ENCODE measurements at regions not wholly inside any gene's neighbourhood (a gene's known extent, or its start where the extent isn't known, plus 50 kb on each side); places are given as distances from the start of the nearest gene placed in this dataset.
"Not testable (repeated sequence)": the region's sequence is repeated elsewhere in the genome, so short reads cannot be mapped to it uniquely, and the experiment has no call there.

DNA sequence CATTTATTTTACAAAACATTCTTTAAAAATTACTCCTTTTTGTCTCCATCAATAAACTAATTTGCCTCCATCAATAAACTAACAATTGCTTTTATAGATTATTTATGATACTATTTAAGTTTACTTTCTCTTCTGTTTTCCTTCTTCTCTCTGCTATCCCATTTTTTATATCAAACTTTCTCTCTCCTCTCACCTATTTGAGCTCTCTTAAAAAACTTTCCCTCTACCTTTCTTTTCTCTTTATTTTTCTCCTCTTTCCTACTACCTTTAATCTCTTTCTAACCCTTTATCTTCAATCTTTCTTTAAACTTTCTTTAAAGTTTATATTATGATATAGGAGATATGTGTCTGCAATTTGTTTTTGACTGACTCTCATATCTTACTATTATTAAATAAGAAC lies 566.4 kb downstream of the DACH1 start:
- no peak for DNase-seq (ENCODE audit: low spot score)

DNA sequence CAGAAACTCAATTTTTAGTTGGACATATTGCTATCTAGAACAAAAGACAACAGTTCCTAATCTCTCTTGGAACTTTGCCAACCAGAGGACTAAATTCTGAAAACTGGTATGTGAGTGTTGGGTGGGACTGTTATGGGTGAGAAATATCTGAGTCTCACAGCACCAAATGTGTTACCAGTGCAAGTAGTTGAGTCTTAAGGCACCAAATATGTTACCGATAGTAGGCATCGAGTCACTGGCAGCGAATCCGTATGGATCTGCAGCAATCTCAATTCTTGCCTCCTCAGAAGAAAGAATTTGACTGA lies 575.2 kb downstream of the DACH1 start:
- DNase-seq (ENCODE audit: low spot score): no peak

DNA sequence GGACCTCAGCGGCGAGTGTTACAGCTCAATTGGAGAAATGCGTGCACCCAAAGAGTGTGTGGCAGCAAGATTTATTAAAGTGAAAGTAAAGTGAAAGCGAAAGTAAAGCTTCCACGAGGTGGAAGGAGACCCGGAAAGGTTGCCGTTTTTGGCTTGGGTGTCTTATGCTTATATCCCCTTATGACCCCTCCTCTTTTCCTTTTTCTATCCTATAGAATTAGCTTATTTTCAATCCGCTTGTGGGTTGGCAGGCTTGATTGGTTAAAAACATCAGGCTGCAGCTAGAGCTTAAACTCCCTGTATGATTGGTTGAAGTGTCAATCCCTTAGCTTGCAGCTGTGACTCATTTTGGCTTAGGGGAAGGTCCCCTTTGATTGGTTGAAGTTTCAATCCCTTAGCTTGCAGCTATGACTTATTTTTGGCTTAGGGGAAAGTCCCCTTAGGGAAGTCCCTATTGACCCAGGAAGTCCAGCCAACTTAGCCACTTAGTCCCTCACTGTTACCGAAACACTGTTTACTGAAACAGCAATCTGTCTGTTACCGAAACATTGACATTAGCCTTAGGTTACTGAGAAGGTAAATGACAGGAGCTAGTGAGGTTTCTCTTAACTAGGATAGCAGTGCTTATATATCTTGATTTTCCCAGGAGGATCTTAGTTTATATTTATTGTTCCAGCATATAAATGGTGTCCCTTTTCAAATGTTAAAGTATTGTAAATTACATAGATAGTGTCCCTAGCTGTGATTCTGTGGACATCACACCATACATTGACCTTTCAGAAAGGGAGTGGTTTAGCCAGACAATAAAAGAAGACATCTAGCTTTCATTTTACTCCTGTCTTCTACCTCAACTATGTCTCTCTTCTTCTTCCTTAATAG lies 575.8 kb downstream of the DACH1 start:
- DNase-seq (ENCODE audit: low spot score): no peak

DNA sequence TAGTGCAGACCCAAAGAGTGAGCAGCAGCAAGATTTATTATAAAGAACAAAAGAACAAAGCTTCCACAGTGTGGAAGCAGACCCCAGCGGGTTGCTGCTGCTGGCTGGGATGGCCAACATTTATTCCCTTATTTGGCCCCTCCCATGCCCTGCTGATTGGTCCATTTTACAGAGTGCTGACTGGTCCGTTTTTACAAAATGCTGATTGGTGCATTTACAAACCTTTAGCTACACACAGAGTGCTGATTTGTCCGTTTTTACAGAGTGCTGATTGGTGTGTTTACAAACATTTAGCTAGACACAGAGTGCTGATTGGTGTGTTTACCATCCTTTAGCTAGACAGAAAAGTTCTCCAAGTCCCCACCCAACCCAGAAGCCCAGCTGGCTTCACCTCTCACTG lies 577.0 kb downstream of the DACH1 start:
- not testable (repeated sequence) for DNase-seq (ENCODE audit: low spot score)

DNA sequence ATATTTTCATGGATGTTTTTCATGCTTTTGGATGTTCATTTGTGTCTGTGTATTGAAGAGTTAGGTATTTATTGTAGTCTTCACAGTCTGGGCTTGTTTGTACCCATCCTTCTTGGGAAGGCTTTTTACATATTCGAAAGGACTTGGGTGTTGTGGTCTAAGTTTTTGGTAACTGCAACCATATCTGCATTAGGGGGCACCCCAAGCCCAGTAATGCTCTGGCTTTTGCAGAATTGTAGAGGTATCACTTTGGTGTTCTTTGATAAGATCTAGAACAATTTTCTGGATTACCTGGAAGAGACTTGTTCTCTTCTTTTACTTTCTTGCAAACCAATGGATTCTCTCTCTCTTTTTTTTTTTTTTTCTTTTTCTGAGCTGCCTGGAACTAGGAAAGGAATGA lies 581.3 kb downstream of the DACH1 start:
- no peak for DNase-seq (ENCODE audit: low spot score)

DNA sequence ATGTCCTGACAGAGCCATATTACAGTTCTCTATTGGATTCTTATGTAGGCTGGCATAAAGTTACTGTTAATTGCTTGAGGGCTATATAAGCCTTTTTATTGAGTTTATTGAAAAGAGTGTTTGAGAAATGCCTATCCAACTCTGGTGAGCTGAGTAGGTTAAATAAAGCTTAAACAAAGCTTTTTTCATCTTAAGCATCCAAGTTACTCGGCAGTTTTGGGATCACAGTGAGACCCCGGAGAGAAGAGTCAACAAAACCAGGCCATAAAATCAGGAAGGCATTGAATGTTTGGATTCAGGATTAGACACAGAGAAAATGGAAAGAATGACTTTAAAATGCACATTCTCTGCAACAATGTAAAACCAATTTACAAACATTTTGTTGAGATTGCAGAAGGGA lies 588.5 kb downstream of the DACH1 start:
- DNase-seq (ENCODE audit: low spot score): no peak

DNA sequence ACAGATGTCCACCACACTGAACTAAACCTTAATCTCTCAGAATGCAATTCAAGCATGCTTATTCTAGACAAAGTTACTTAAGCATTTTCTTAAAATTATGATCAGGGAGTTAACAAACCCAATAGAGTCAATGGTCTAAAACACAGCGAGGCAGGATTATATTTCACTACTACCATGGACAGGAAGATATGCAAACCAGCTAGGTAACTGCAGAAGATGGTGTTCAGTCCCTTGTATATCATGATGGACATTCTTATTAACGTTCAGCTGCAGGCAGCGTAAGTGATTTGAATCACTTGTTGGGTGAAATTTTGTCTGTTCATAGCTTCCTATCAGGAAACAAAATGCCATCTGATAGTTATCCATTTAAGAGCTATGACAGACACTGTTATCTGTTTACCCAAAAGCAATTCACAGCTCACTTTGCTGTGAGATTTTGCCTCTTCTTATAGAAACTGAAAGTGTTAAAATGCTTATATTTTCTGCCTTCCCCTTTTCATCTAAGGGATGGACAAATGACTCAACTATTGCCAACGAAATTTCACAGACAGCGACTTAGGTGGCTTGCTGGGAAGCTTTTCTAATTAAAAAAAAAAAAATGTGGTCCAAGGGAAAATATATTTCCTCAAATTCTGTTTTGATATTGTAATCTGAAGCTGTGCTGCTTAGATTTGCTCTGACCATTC lies 591.9 kb downstream of the DACH1 start:
- DNase-seq (ENCODE audit: low spot score): no peak

DNA sequence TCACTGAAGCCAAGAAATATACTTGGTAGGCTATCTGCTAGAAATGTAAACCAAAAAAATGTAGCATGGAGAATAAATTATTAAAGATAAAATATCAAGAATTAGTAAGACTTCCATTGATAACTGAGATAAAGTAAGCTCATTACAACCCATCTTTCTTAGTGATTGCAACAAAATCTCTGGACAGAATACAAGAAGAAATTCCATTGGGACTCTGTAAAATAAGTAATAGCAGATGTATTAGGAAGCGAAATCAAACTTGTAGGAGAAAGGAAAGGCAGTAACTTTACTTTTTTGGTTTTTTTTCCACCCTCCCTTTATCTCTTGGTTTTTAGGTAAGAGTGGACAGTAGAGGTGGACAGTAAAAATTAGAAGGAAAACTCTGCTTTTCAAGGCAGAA lies 605.7 kb downstream of the DACH1 start:
- no peak for DNase-seq (ENCODE audit: low spot score)

DNA sequence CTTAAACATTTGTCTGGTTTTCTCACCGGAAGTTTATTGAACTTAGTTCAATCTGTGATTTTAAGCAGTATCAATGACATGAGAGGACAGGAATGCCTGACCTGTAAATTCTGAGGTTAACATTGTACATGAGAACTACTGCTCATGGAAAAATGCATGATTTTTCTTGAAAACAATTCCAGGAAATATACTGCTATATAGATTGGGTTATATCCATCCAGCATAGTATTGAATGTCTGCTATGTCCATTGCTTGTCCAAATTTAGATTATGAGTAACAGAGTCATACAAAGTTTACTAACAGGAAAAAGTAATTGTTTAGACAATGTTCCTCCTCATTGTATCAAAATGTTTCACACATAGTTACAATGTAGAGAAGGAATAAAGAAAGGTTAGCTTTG lies 606.8 kb downstream of the DACH1 start:
- no peak for DNase-seq (ENCODE audit: low spot score)

DNA sequence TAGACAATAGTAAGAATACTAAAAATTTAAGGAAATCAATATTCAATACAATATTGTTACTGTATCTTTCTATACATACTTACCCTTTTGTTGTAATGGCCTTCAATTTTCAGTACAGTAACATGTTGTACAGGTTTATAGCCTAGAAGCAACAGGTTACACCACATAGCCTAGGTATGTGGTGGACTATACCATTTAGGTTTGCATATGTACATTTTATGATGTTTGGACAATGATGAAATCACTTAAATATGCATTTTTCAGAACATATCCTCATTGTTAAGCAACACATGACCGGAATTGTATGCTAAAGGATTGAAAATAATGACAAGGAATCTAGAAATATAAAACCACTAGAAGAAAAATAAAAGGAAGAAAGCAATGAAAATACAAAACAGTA lies 611.4 kb downstream of the DACH1 start:
- no peak for DNase-seq (ENCODE audit: low spot score)

DNA sequence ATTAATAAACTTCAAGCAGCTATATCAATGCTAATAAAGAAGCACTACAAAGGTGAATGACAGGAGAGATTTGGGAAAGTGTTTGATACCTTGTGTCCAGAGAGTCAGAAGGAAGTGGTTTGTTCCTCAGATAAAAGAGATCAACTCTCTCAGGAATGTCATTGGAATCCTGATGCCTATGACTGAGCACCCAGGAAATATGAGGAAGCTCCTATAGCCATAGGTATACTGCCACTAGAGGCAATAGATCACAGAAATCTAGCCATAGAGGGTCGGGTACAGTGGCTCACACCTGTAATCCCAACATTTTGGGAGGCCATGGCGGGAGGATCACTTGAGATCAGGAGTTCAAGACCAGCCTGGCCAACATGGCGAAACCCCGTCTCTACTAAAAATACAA lies 612.6 kb downstream of the DACH1 start:
- no peak for DNase-seq (ENCODE audit: low spot score)

DNA sequence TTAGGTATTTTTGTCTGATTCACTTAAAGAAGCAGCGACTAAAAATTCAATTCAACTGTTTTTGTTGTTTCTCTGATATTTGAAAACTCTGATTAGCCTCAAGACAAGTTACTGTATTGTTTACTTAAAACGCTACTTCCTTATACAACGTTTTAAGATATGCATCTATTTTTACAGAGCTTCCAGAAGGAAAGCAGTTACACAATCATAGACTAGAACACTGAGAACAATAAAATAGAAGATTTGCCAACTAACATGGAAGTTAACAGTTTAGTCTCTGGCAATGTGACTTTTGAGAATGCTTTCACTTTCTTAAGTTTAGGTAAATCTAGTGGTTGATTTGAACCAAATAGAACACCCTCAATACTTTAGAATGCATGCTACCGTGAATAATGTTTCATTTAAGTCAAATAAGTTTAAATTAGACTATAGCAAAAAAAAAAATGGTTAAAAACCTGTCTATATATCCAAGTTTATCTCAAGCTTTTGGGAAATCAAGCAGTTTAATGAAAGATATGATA lies 614.8 kb downstream of the DACH1 start:
- DNase-seq (ENCODE audit: low spot score): no peak

DNA sequence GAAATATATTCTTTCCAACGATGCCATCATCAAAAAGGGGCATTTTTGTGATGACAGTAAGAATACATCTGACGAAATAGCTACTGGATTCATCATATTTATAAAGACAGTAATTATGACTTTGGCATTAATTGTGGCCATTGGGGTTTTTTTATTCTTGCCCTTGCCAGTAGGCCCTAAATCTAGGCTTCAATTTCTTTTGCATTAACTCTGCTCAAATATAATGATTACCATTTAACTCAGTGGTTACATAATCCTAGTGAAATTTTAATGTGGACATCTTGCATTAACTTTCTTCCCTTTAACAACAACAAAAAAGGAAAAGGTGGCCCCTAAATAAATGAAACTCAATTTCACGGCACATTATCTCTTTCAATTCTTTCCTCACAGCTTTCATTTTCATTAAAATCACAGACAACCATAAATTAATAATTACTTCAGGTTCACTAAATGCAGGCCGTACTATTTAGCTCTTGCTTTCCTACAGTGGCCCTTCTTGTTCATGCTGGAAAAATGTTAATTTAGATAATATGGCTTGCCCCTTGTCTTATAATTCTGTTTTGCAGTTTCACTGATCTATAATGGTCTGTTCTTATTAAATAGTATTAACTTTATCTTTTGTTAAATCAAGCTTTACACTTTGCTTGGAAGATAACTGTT lies 615.6 kb downstream of the DACH1 start:
- no peak for DNase-seq (ENCODE audit: low spot score)

DNA sequence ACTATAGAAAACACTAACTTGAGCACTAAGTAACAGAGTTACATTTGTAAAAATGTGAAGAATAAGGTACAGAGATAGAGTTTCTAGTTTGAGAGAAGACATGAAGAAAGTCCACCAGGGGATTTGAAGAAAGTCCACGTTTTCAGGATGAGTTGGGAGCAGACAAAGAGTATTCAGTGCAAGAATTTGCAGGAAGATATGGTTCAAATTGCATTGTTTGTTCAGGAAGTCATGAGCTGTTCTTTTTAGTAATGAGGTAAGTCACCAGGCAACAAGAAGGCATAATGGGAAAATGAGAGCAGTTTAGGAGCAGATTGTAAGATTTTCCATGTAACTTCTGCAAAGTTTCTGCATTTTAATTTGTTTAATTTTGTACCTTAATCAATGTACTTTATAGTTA lies 618.0 kb downstream of the DACH1 start:
- no peak for DNase-seq (ENCODE audit: low spot score)

DNA sequence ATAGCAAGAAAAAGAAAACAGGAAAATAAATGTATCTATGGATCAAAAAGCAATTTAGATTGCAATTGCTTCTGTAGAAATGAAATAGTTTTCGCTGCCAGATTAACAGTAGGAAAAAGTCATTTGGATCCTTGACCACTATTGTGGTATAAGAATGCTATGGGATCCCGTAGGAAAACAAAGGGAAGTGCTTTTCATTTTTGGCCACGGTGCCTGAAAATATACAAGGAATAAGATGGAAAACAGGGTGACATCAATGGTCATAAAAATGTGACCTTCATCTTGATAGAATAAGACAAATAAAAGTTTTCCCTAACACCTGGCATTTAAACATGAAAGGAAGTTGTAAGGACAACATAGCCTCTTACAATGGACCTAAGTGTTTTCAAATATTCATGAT lies 622.8 kb downstream of the DACH1 start:
- DNase-seq (ENCODE audit: low spot score): no peak

DNA sequence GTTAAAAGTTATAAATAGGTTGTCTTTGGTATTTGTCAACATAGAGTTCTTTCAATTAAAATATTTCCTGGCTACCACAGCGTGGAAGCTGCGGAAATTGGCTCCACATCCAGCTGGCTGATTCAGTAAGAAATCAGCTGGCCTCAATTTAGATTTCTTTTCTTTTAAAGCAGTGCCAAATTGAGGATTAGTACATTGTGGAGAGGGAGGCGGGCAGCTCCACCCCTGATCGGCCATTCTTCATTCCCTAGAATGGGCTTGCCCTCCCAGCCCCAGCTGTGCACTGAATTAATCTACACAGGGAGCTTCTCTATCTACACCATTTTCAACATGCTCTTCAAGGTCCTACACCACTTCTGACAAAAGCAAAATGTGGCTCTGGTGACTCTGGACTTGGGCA lies 624.8 kb downstream of the DACH1 start:
- DNase-seq (ENCODE audit: low spot score): no peak

DNA sequence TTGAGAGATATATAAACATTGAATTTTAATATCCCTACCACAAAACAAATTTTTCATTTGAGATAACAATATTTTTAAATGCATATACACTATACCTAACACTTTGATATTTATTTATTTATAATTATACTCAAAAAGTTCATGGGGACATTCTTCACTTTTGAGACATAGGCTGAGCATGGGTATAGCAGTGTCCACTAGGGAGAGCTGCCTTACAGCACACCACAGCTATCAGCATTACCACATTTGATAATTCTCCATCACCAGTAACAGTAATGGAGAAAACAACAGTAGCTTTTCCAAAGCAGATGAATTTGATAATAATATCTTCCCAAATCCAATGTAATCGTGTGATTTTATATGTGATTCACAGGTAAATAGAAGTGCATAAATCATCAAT lies 626.1 kb downstream of the DACH1 start:
- no peak for DNase-seq (ENCODE audit: low spot score)

DNA sequence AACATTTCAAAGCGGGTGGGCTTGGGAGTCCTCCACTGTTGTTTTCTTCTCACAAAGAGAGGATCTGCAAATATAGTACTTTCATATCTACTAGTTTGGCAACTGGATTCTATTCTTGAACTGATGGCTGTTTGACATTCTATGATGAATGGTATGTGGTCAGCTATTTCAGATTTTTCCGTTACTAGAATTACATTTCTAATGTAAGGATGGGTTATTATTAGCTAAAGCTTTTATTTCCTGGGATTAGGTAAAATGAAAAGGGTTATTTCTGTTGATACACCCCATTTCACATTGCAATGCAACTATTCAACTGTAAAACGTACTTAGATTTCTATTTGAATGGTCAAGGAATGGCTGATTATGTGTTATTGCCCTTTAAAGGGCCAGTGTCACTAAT lies 629.7 kb downstream of the DACH1 start:
- DNase-seq (ENCODE audit: low spot score): no peak

DNA sequence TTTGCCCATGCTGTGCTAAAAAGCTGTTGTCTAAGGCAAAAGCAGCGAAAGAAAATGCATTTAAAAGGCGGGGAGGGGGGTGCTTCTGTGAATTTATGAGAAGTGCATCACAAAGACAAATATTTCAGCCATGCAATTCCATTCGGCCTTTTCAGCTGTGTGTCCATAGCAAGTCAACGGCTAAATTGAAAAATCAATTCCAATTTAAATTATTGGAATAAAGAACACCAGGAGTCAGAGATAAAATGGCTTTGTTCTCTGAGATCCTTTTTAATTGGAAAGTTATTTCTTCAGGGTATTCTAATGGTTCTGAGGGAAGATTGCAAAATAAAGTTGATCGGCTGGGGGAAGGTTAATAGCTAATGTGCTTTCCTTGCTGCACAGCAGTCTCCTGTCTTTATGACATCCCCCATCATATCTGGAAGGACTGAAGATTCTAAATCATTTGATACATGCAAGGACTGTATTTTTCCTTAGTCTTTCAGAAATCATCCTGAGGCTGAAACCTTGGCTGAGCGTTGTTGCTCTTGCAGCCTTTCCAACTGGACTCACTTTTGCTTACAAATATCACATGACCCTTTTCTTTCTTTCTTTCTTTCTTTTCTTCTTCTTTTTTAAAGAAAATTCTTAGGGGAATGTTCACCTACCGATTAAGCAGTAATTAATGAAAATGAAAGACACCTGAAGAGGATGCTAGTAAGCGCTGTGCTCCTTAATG lies 647.1 kb downstream of the DACH1 start:
- no peak for DNase-seq (ENCODE audit: low spot score)

DNA sequence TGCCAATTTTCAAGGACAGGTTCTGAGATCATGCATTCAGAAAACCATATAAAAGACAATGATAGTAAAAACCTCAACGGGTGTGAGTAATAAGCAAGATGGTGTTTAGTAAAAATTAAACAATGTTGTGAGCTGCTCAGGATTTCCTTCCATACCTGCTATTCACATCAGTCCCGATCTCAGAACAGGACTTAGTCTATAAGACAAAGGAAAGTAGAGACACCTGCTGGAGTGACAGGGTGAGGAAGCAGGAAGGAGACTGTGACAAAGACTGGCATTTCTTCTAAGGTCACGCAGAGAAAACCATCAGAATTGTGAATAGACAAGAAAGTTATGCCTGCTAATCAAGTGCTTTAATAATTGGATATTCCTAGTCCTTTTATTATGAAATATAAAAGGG lies 648.0 kb downstream of the DACH1 start:
- DNase-seq (ENCODE audit: low spot score): peak; percentile 4

DNA sequence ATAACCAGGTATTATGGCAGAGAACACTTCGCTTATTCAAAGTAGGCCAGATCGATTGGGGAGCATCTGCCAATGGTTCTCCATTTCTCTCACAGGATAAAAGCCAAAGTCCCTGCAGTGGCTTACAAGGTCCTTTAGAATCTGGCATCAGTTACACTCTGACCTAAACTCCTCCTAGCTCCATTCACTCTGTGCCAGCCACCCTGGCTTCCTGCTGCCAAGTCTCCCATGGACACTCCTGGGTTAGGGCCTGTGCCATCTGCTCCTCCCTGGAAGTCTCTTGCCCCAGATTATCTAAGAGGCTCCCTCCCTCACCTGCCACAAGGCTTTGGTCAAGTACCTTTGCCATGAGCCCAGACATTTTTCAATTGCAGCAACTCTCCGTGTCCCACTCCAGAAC lies 649.2 kb downstream of the DACH1 start:
- DNase-seq (ENCODE audit: low spot score): peak; percentile 73

DNA sequence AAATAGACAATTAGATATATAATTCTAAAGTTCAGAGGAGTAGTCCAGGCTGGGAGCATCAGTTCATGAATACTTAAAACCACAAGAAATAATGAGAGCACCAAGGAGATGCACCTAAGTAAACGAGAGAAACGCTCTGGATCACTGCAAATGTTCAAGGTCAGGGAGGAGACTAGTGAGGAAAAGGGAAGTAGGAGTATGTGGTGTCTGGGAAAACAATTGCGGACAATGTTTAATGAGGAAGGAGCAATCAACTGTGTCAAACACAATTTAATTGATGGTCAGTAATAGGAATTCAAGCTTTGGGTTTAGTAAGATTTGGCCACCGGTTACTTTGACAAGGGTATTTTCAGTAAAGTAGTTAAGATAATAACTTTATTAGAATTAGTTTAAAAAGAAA lies 652.2 kb downstream of the DACH1 start:
- DNase-seq (ENCODE audit: low spot score): no peak

DNA sequence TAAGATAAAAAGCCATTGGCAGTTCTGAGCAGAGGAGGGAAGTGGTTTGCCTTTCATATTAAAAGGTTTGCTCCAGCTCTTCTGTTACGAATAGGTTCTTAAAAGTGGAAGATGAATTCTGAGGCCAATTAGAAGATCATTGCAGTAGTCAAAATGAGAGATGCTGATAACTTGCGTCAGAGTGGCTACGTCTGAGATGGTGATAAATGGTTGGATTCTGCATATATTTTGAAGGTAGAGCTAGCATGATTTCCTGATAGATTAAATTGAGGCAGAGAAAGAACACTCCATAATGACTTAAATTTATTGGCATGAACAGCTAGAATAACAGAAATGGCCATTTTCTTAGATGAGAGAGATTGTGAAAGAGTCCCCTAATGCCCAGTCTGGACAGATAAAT lies 652.6 kb downstream of the DACH1 start:
- DNase-seq (ENCODE audit: low spot score): no peak
